ENCODE measurements at regions not wholly inside any gene's neighbourhood (a gene's known extent, or its start where the extent isn't known, plus 50 kb on each side); places are given as distances from the start of the nearest gene placed in this dataset.

DNA sequence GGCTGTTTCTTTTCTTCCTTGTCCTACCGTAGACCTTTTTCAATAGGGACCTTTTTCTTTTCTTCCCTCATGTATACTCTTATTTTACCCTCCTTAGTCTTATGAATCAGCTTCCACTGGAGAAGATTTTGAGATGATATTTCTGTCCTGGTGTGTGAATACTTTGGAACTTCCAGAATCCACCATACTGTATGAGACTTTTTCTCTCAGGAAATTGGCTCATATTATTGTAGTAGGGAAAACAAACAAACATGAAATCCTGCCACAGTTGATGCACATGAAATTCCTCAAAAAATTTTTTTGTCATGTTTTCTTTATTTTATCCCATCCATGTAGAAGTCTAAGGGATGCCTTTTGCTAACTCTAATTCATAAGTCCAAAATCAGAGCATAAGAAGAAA is 289.3 kb upstream of the PLSCR5 start:
- 100% methylated on average over 1 of the region's 1 CpG; no CpG with 5 or more reads in 1 of the 2 experiments for WGBS, 2 experiments (ENCODE audit: insufficient coverage in 2 of 2)
- Histone ChIP-seq H3K27ac (ENCODE audit: low read depth, low read length, severe bottlenecking) (no peak overlapping the region), H3K9me3 (ENCODE audit: control insufficient read depth, low read length) (no peaks in the 10 kb centered on the region), H3K36me3 (ENCODE audit: control insufficient read depth, insufficient read depth, low read length) (no peaks in the 10 kb centered on the region), H3K4me3 (ENCODE audit: extremely low read depth, insufficient read depth, low read length, poor library complexity, severe bottlenecking) (no peak overlapping the region), H3K4me1 (ENCODE audit: control insufficient read depth, insufficient read depth, low read length, poor library complexity, severe bottlenecking) (no peaks in the 10 kb centered on the region)

DNA sequence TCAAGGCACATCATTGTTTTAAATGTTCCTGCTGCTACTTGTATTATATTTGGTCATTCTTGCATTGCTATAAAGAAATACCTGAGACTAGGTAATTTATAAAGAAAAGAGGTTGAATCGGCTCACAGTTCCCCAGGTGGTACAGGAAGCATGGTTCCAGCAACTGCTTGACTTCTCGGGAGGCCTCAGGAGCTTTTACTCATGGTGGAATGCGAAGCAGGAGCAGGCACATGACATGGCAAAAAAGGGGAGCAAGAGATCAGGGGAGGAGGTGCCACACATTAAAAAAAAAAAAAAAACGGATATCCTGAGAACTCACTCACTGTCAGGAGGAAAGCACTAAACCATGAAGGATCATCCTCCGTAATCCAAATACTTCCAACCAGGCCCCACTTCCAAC is 286.9 kb upstream of the PLSCR5 start:
- 71 to 89% methylated on average over 2 to 4 of the region's 5 CpGs for WGBS, 2 experiments (ENCODE audit: insufficient coverage in 2 of 2)
- Histone ChIP-seq H3K4me3 (ENCODE audit: extremely low read depth, insufficient read depth, low read length, poor library complexity, severe bottlenecking) (no peak overlapping the region), H3K9me3 (ENCODE audit: control insufficient read depth, low read length) (no peaks in the 10 kb centered on the region), H3K36me3 (ENCODE audit: control insufficient read depth, insufficient read depth, low read length) (no peaks in the 10 kb centered on the region), H3K4me1 (ENCODE audit: control insufficient read depth, insufficient read depth, low read length, poor library complexity, severe bottlenecking) (no peaks in the 10 kb centered on the region), H3K27ac (ENCODE audit: low read depth, low read length, severe bottlenecking) (no peak overlapping the region)

DNA sequence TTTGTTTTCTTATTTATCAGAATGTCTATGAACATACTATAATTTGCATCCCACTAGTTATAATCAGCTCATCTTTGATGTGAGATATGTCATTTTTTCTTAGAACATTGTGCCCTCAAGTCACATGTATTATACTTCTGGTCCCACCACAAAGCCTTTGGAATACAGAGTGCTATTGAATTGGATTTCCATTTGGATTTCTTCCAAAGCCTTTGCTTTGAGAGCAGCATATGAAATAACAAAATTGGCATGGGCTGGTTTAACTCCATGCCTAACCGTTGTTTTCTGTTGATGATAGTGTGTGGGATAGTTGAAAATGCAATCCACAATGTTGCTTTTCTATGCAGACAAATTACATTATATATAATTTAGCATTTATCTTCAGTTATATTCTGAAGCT is 284.5 kb upstream of the PLSCR5 start:
- Histone ChIP-seq H3K27ac (ENCODE audit: low read depth, low read length, severe bottlenecking) (no peak overlapping the region), H3K4me1 (ENCODE audit: control insufficient read depth, insufficient read depth, low read length, poor library complexity, severe bottlenecking) (no peaks in the 10 kb centered on the region), H3K36me3 (ENCODE audit: control insufficient read depth, insufficient read depth, low read length) (no peaks in the 10 kb centered on the region), H3K4me3 (ENCODE audit: extremely low read depth, insufficient read depth, low read length, poor library complexity, severe bottlenecking) (no peak overlapping the region), H3K9me3 (ENCODE audit: control insufficient read depth, low read length) (no peaks in the 10 kb centered on the region)
- WGBS, 2 experiments (ENCODE audit: insufficient coverage in 2 of 2), result no CpG with 5 or more reads among the region's 1 CpG

DNA sequence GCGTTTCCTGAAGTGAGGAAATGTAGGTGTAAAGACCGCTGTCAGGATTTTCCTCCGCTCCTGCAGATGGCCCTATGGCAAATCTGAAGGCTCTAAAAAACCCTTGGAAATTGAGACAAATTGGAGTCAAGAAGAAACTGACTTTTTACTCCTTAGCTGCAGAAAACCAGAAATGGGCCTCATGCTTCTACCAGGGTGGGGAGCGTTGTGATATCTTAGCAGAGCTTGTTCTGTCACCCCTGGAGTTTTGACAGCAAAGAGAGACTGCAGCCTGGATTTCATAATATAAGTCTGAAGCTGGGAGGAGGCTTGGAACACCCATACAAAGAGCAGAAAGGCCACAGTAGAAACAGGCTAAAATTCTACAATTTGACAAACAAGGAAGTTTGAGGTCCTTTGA is 283.0 kb upstream of the PLSCR5 start:
- no peaks in the 10 kb centered on the region for H3K4me1 ChIP-seq (ENCODE audit: control insufficient read depth, insufficient read depth, low read length, poor library complexity, severe bottlenecking)
- H3K27ac ChIP-seq (ENCODE audit: low read depth, low read length, severe bottlenecking), result no peak overlapping the region
- H3K4me3 ChIP-seq (ENCODE audit: extremely low read depth, insufficient read depth, low read length, poor library complexity, severe bottlenecking), result no peak overlapping the region
- 86 to 97% methylated on average over 3 to 4 of the region's 4 CpGs for WGBS, 2 experiments (ENCODE audit: insufficient coverage in 2 of 2)
- no peaks in the 10 kb centered on the region for H3K36me3 ChIP-seq (ENCODE audit: control insufficient read depth, insufficient read depth, low read length)
- no peaks in the 10 kb centered on the region for H3K9me3 ChIP-seq (ENCODE audit: control insufficient read depth, low read length)

DNA sequence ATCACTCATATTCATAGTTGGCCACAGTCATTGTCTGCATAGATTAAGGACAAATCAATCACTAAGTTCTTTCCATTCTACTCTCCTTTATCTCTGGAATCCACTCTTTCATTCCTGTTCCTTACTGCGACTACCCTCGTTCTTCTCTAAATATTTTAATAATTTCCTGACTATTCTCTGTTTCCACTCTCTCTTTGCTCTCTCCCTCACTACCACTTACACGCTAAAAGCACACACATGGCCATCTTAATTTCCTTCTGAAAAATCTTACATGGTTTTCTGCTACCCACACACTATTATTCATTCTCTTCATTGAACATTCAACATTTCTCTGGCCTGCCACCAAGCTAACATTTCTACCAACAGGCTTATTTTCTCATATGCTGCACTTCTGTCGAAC is 279.6 kb upstream of the PLSCR5 start:
- Histone ChIP-seq H3K36me3 (ENCODE audit: control insufficient read depth, insufficient read depth, low read length) (no peaks in the 10 kb centered on the region), H3K4me1 (ENCODE audit: control insufficient read depth, insufficient read depth, low read length, poor library complexity, severe bottlenecking) (no peaks in the 10 kb centered on the region), H3K4me3 (ENCODE audit: extremely low read depth, insufficient read depth, low read length, poor library complexity, severe bottlenecking) (no peak overlapping the region), H3K27ac (ENCODE audit: low read depth, low read length, severe bottlenecking) (no peak overlapping the region), H3K9me3 (ENCODE audit: control insufficient read depth, low read length) (no peaks in the 10 kb centered on the region)
- 88 to 96% methylated on average over 3 of the region's 4 CpGs for WGBS, 2 experiments (ENCODE audit: insufficient coverage in 2 of 2)

DNA sequence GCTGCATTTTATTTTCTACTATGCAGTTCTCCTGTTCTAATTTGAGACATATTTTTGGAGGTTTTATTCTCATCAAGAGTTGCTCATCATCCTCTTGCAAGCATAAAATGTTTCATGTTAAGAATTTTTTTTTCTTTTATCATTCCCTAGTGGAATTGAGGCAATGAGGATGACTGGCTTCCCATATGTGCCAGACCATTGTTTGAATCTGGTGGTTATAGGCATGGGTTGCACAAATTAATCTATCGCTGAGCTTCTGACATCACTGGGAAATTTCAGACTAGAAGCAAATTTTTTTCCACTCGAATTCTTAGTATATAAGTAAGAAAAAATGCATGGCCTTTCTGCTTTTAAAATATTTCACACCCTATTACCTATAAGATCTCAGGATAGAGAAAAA is 279.1 kb upstream of the PLSCR5 start:
- Histone ChIP-seq H3K9me3 (ENCODE audit: control insufficient read depth, low read length) (no peaks in the 10 kb centered on the region), H3K36me3 (ENCODE audit: control insufficient read depth, insufficient read depth, low read length) (no peaks in the 10 kb centered on the region), H3K4me3 (ENCODE audit: extremely low read depth, insufficient read depth, low read length, poor library complexity, severe bottlenecking) (no peak overlapping the region), H3K27ac (ENCODE audit: low read depth, low read length, severe bottlenecking) (no peak overlapping the region), H3K4me1 (ENCODE audit: control insufficient read depth, insufficient read depth, low read length, poor library complexity, severe bottlenecking) (no peaks in the 10 kb centered on the region)
- WGBS, 2 experiments (ENCODE audit: insufficient coverage in 2 of 2), result no CpG with 5 or more reads among the region's 2 CpGs

DNA sequence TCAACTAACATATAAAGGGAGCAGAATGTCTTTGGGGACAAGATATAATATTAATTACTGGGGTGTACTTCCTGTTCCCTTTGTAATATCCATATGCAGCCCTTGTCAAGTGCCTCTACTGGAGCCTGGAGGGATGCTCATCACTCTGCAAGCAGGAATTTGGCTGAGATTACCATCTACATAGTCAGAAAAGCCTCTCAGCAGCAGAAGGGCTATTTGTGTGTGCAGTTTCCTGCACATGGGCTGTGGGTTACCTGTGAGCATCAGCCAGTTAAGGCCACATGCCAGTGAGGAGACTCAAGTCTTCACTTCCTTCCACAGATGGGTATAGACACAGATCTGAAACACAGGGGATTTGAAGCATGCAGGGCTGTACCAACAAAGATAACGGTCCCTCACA is 278.1 kb upstream of the PLSCR5 start:
- WGBS, 2 experiments (ENCODE audit: insufficient coverage in 2 of 2), result 100% methylated on average over 1 of the region's 1 CpG; no CpG with 5 or more reads in 1 of the 2 experiments
- Histone ChIP-seq H3K27ac (ENCODE audit: low read depth, low read length, severe bottlenecking) (no peak overlapping the region), H3K9me3 (ENCODE audit: control insufficient read depth, low read length) (no peaks in the 10 kb centered on the region), H3K4me3 (ENCODE audit: extremely low read depth, insufficient read depth, low read length, poor library complexity, severe bottlenecking) (no peak overlapping the region), H3K4me1 (ENCODE audit: control insufficient read depth, insufficient read depth, low read length, poor library complexity, severe bottlenecking) (no peaks in the 10 kb centered on the region), H3K36me3 (ENCODE audit: control insufficient read depth, insufficient read depth, low read length) (no peaks in the 10 kb centered on the region)

DNA sequence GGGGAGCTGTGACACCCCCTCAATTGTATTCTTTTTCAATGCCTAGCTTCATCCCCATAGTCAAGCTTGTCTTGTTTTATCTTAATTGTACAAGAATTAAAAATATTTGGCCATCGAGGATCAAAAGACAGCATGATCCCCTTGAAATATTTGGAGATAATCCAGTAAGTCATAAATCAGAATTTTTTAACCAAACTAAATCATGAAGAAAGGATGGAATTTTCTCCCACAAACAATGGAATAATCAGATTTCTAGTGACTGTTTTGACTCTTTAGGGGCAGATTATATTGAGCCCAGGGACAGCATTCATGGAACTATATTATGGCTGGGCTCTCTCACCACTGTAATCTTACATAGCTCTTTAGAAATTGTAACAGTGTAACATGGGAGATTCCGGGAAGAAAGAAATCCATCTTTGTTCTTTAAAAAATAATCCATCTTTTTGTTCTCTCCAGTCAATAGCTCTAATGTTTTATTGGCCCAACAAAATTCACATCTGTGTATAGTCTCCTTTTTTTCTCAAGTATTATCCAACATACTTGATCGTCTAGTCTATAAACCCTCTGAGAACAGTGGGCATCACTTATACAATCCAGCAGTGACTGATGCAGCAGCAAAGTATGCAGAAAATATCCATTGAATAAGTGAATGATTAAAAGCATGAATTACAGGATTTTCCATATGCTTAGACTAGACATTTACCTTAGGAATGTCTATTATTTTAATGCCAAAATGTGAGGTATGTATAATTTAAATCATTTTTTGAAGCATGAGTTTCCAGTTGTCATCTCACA is 277.0 kb upstream of the PLSCR5 start:
- no peaks in the 10 kb centered on the region for H3K4me1 ChIP-seq (ENCODE audit: control insufficient read depth, insufficient read depth, low read length, poor library complexity, severe bottlenecking)
- no peak overlapping the region for H3K27ac ChIP-seq (ENCODE audit: low read depth, low read length, severe bottlenecking)
- H3K36me3 ChIP-seq (ENCODE audit: control insufficient read depth, insufficient read depth, low read length), result no peaks in the 10 kb centered on the region
- WGBS, 2 experiments (ENCODE audit: insufficient coverage in 2 of 2), result 86 to 100% methylated on average over 1 to 2 of the region's 3 CpGs
- no peaks in the 10 kb centered on the region for H3K9me3 ChIP-seq (ENCODE audit: control insufficient read depth, low read length)
- H3K4me3 ChIP-seq (ENCODE audit: extremely low read depth, insufficient read depth, low read length, poor library complexity, severe bottlenecking), result no peak overlapping the region

DNA sequence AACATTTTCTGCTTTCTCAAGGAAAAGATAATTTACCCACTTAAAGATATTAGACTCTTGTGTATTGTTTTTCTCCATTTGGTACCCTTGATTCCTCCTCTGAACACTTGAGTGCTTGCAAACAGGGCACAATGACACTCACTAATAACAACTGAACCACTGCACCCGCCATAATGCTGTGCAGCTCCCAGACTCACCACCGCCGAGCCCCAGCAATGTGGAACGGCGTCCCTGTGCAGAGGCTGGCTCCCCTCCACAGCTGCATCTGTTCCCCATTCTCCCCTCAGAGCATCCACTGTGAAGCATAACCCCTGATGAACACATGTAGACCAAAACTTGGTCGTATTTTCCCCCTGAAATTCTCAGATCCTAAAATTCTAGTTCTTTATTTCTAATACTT is 276.2 kb upstream of the PLSCR5 start:
- H3K9me3 ChIP-seq (ENCODE audit: control insufficient read depth, low read length), result no peaks in the 10 kb centered on the region
- H3K4me3 ChIP-seq (ENCODE audit: extremely low read depth, insufficient read depth, low read length, poor library complexity, severe bottlenecking), result no peak overlapping the region
- no peaks in the 10 kb centered on the region for H3K36me3 ChIP-seq (ENCODE audit: control insufficient read depth, insufficient read depth, low read length)
- WGBS, 2 experiments (ENCODE audit: insufficient coverage in 2 of 2), result 88 to 100% methylated on average over 4 to 6 of the region's 6 CpGs
- H3K4me1 ChIP-seq (ENCODE audit: control insufficient read depth, insufficient read depth, low read length, poor library complexity, severe bottlenecking), result no peaks in the 10 kb centered on the region
- no peak overlapping the region for H3K27ac ChIP-seq (ENCODE audit: low read depth, low read length, severe bottlenecking)

DNA sequence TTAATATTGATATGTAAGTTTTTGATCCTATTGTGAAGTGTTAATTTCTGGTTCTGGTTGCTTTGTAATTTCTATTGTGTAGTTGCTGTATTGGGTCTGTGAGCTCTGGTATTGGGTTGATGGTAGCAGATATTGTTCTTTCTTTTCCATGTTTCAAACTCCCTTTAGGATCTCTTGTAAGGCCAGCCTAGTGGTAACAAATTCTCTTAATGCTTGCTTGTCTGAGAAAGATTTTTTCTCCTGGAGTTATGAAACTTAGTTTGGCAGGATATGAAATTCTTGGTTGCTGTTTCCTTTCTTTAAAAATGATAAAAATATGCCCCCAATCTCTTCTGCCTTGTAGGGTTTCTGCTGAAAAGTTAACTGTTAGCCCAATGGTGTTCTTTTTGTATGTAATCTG is 268.6 kb upstream of the PLSCR5 start:
- Histone ChIP-seq H3K4me1 (ENCODE audit: control insufficient read depth, insufficient read depth, low read length, poor library complexity, severe bottlenecking) (no peaks in the 10 kb centered on the region), H3K9me3 (ENCODE audit: control insufficient read depth, low read length) (peaks cover 7% of the 10 kb centered on the region), H3K4me3 (ENCODE audit: extremely low read depth, insufficient read depth, low read length, poor library complexity, severe bottlenecking) (no peak overlapping the region), H3K36me3 (ENCODE audit: control insufficient read depth, insufficient read depth, low read length) (no peaks in the 10 kb centered on the region), H3K27ac (ENCODE audit: low read depth, low read length, severe bottlenecking) (no peak overlapping the region)

DNA sequence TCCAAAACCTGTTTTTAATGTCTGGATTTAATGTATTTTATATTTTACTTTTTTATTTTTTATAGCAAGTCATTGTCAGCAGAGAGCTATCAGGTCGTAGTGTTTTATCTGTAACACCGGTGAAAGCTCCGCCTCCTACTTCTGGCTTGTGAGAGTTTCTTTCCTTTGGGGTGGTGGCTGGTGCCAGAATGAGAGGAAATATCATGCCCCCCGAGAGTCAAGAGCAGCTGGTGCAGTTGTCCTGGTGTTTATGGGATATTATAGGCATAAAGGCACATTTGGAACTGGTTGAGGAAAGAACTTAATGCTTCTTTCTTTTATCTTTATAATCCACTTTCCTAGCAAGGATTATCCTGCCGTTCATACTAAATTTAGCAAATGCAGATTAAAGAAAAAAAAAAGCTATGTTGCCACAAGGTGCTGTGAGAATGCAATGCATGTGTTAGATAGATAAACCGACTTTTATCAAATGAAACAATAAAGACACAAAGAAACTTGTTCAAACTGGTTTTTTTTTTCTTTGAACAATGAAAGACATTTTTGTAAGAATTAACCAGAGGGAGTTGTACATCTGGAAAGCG is 260.1 kb upstream of the PLSCR5 start:
- Histone ChIP-seq H3K27ac (ENCODE audit: low read depth, low read length, severe bottlenecking) (no peak overlapping the region), H3K4me3 (ENCODE audit: extremely low read depth, insufficient read depth, low read length, poor library complexity, severe bottlenecking) (no peak overlapping the region), H3K36me3 (ENCODE audit: control insufficient read depth, insufficient read depth, low read length) (no peaks in the 10 kb centered on the region), H3K4me1 (ENCODE audit: control insufficient read depth, insufficient read depth, low read length, poor library complexity, severe bottlenecking) (no peaks in the 10 kb centered on the region), H3K9me3 (ENCODE audit: control insufficient read depth, low read length) (no peaks in the 10 kb centered on the region)
- WGBS, 2 experiments (ENCODE audit: insufficient coverage in 2 of 2), result 74% methylated on average over 3 of the region's 7 CpGs; no CpG with 5 or more reads in 1 of the 2 experiments

All from mesodermal cell (in vitro differentiated cells).